Skeletal muscle tissue (tissue), 3 donors: ENCODE measurements at regions not wholly inside any gene's neighbourhood (a gene's known extent, or its start where the extent isn't known, plus 50 kb on each side); places are given as distances from the start of the nearest gene placed in this dataset.

ENCODE experiments used
- H3K27ac ChIP-seq: one replicate; pipeline ENCODE4 v1.7.0; 2013; ENCODE audit warnings: mild to moderate bottlenecking, low read depth, low read length, inconsistent platforms
- H3K27me3 ChIP-seq, 3 donors: one replicate each; pipeline ENCODE4 v1.7.0; 2013; ENCODE audit warnings: low read length in 3 of 3; ENCODE audit not compliant: control insufficient read depth in 3 of 3, insufficient read depth in 3 of 3
- H3K36me3 ChIP-seq, 3 donors: one replicate each; pipeline ENCODE4 v1.7.0; 2013; ENCODE audit warnings: low read length in 3 of 3; ENCODE audit not compliant: control insufficient read depth in 3 of 3, insufficient read depth in 3 of 3
- H3K4me1 ChIP-seq, 3 donors: one replicate each; pipeline ENCODE4 v1.7.0; 2013; ENCODE audit warnings: low read length in 3 of 3, mild to moderate bottlenecking in 3 of 3; ENCODE audit not compliant: control insufficient read depth in 3 of 3, insufficient read depth in 3 of 3
- H3K4me3 ChIP-seq, 3 donors: one replicate each; pipeline ENCODE4 v1.7.0; 2013; ENCODE audit warnings: low read length in 3 of 3
- H3K9ac ChIP-seq, 3 donors: one replicate each; pipeline ENCODE4 v1.7.0; 2013; ENCODE audit warnings: low read length in 3 of 3, mild to moderate bottlenecking in 3 of 3, moderate library complexity in 2 of 3, low read depth in 1 of 3
- H3K9me3 ChIP-seq, 3 donors: one replicate each; pipeline ENCODE4 v1.7.0; 2013; ENCODE audit warnings: low read length in 3 of 3; ENCODE audit not compliant: control insufficient read depth in 3 of 3
- donor health status: Osteomylitis.

GRCh38 chr3:151969026-151969642 lies 95.7 kb downstream of the SUCNR1 start:
- H3K9ac ChIP-seq: no peak overlapping the region
- no peaks in the 10 kb centered on the region for H3K36me3 ChIP-seq
- no peaks in the 10 kb centered on the region for H3K4me1 ChIP-seq
- no peak overlapping the region for H3K27ac ChIP-seq
- H3K27me3 ChIP-seq: no peaks in the 10 kb centered on the region
- H3K4me3 ChIP-seq: no peak overlapping the region
- H3K9me3 ChIP-seq: no peaks in the 10 kb centered on the region

GRCh38 chr3:151971814-151972579 lies 98.6 kb downstream of the SUCNR1 start:
- no peak overlapping the region for H3K4me3 ChIP-seq

GRCh38 chr3:151974067-151974466 lies 100.6 kb downstream of the SUCNR1 start:
- H3K9me3 ChIP-seq: no peaks in the 10 kb centered on the region
- no peaks in the 10 kb centered on the region for H3K36me3 ChIP-seq
- H3K9ac ChIP-seq: no peak overlapping the region
- no peaks in the 10 kb centered on the region for H3K27me3 ChIP-seq
- H3K27ac ChIP-seq: no peak overlapping the region
- no peaks in the 10 kb centered on the region for H3K4me1 ChIP-seq
- no peak overlapping the region for H3K4me3 ChIP-seq

More at GRCh38 chr3:151971814-151972579, 98.6 kb downstream of the SUCNR1 start:
- no peaks in the 10 kb centered on the region for H3K9me3 ChIP-seq
- H3K27me3 ChIP-seq: no peaks in the 10 kb centered on the region
- no peaks in the 10 kb centered on the region for H3K4me1 ChIP-seq
- no peak overlapping the region for H3K9ac ChIP-seq
- no peak overlapping the region for H3K27ac ChIP-seq
- H3K36me3 ChIP-seq: no peaks in the 10 kb centered on the region

- Histone ChIP-seq H3K9ac (no peak overlapping the region), H3K27me3 (no peaks in the 10 kb centered on the region), H3K36me3 (no peaks in the 10 kb centered on the region), H3K9me3 (no peaks in the 10 kb centered on the region), H3K4me1 (no peaks in the 10 kb centered on the region), H3K4me3 (no peak overlapping the region), H3K27ac (no peak overlapping the region)
These were observed 103.0 kb downstream of the SUCNR1 start for GRCh38 chr3:151976211-151977050.

GRCh38 chr3:151979906-151980305 lies 106.5 kb downstream of the SUCNR1 start:
- H3K27me3 ChIP-seq: no peaks in the 10 kb centered on the region
- no peaks in the 10 kb centered on the region for H3K9me3 ChIP-seq
- H3K36me3 ChIP-seq: no peaks in the 10 kb centered on the region
- no peak overlapping the region for H3K27ac ChIP-seq
- H3K4me3 ChIP-seq: no peak overlapping the region
- H3K4me1 ChIP-seq: no peaks in the 10 kb centered on the region
- H3K9ac ChIP-seq: no peak overlapping the region

GRCh38 chr3:151983538-151983937 lies 110.1 kb downstream of the SUCNR1 start:
- Histone ChIP-seq H3K9me3 (no peaks in the 10 kb centered on the region), H3K4me1 (no peaks in the 10 kb centered on the region), H3K27ac (no peak overlapping the region), H3K27me3 (no peaks in the 10 kb centered on the region), H3K4me3 (no peak overlapping the region), H3K36me3 (no peaks in the 10 kb centered on the region), H3K9ac (no peak overlapping the region)

- Histone ChIP-seq H3K27ac (no peak overlapping the region), H3K27me3 (no peaks in the 10 kb centered on the region), H3K4me1 (no peaks in the 10 kb centered on the region), H3K36me3 (no peaks in the 10 kb centered on the region), H3K9ac (no peak overlapping the region), H3K9me3 (no peaks in the 10 kb centered on the region), H3K4me3 (no peak overlapping the region)
These were observed 112.5 kb downstream of the SUCNR1 start for GRCh38 chr3:151985787-151986430.

GRCh38 chr3:151987893-151988292 lies 114.5 kb downstream of the SUCNR1 start:
- no peaks in the 10 kb centered on the region for H3K27me3 ChIP-seq
- H3K36me3 ChIP-seq: no peaks in the 10 kb centered on the region
- no peak overlapping the region for H3K4me3 ChIP-seq
- no peaks in the 10 kb centered on the region for H3K4me1 ChIP-seq
- no peak overlapping the region for H3K27ac ChIP-seq
- no peak overlapping the region for H3K9ac ChIP-seq
- no peaks in the 10 kb centered on the region for H3K9me3 ChIP-seq

- H3K27ac ChIP-seq: no peak overlapping the region
- H3K4me3 ChIP-seq: no peak overlapping the region
- H3K9me3 ChIP-seq: no peaks in the 10 kb centered on the region
- H3K9ac ChIP-seq: no peak overlapping the region
- H3K36me3 ChIP-seq: no peaks in the 10 kb centered on the region
- H3K4me1 ChIP-seq: no peaks in the 10 kb centered on the region
- H3K27me3 ChIP-seq: no peaks in the 10 kb centered on the region
These were observed 116.2 kb downstream of the SUCNR1 start for GRCh38 chr3:151989621-151990020.
